ENCODE measurements at regions not wholly inside any gene's neighbourhood (a gene's known extent, or its start where the extent isn't known, plus 50 kb on each side); places are given as distances from the start of the nearest gene placed in this dataset.

DNA sequence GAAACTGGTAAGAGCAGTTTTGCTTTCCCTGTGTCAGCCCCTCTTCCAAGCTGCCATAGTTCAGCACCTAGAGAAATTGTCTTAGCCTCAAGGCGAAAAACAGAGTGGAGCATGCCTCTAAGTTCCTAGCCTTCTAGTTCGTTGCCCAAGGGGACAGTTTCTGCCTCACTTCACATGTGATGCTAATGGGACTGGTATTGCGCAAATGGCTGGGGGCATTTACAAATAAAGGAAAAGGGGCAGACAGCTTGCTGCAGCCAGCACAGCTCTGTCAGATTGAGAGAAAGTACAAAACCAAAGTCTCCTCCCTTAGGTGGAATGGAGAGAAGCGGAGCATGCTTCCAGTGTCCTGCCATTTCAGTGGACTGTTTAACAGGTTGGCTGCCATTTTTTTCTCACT is 567.7 kb downstream of the ETV1 start:
- H3K4me1 Mint-ChIP-seq: no peaks in the 10 kb centered on the region

DNA sequence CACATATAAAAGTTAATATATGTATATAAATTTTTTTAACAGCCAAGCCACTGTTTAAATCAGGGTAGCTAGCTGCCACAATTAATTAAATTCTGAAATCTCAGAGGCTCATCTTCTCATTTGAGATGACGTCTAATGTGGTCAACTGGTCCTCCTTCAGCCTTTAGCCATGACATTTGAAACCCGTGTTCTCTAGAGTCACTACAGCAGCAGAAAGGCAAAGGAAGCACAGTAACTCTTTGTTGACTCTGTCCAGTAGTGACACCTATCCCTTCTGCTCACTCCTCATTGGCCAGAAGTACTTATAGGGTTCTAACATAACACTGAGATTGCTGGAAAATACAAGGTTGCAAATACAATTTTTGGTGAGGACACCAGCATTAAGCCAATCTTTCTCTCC is 555.5 kb downstream of the ETV1 start:
- CTCF ChIA-PET: no interaction called here
- Mint-ChIP-seq H3K27me3 (no peaks in the 10 kb centered on the region), H3K4me1 (no peaks in the 10 kb centered on the region)

More for the DNA sequence above, 567.7 kb downstream of the ETV1 start:
- Mint-ChIP-seq H3K36me3 (ENCODE audit: low read depth) (no peaks in the 10 kb centered on the region), H3K27me3 (no peaks in the 10 kb centered on the region), H3K27ac (no peak overlapping the region), H3K9me3 (peaks cover 5% of the 10 kb centered on the region), H3K4me3 (no peak overlapping the region)
- POLR2A ChIA-PET: no interaction called here
- CTCF ChIA-PET: no interaction called here
- DNase-seq: no peak

DNA sequence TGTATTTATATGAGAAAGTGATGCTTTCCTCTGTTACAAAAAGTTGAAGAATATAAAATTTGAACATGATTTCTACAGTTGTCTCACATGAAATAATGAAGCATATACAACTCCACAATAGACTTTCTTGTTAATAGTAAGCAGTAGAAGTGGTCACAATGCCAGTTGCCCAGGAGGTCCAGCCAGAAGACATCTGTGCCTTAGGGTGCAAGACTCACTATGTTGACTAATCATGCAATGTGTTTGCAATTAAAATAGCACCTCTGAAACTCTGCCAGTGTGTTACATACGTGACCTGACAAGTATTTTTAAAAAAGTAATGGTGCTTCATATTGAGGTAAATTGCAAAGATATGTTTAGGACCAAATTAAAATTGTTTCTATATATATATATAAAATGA is 547.2 kb downstream of the ETV1 start:
- POLR2A ChIA-PET: no interaction called here
- H3K9me3 Mint-ChIP-seq: no peaks in the 10 kb centered on the region
- H3K4me1 Mint-ChIP-seq: no peaks in the 10 kb centered on the region
- no peak overlapping the region for H3K27ac Mint-ChIP-seq
- H3K27me3 Mint-ChIP-seq: no peaks in the 10 kb centered on the region
- H3K36me3 Mint-ChIP-seq (ENCODE audit: low read depth): no peaks in the 10 kb centered on the region
- DNase-seq: no peak
- H3K4me3 Mint-ChIP-seq: no peak overlapping the region
- CTCF ChIA-PET: no interaction called here

More for the DNA sequence above, 555.5 kb downstream of the ETV1 start:
- Mint-ChIP-seq H3K9me3 (no peaks in the 10 kb centered on the region), H3K36me3 (ENCODE audit: low read depth) (no peaks in the 10 kb centered on the region), H3K27ac (no peak overlapping the region), H3K4me3 (no peak overlapping the region)
- POLR2A ChIA-PET: no interaction called here
- DNase-seq: no peak

DNA sequence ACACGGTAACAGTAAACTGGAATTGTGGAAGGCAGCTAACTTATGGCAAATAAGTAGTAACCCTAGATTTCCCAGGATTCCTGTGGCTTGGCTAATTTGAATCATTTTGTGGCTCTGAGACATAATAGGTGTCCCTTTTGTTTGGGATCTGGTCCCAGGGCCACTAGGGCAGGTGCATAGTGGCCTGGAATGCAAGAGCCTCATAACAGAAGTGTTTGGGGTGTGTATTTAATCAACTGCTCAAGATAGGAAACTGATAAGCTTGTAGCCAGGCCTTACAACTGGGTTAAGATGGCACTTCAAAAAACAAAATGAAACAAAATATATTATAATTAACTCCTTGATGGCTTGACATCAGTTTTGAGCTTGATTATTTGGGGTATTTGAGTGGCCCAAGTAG is 541.8 kb downstream of the ETV1 start:
- CTCF ChIA-PET: no interaction called here
- H3K4me1 Mint-ChIP-seq: no peaks in the 10 kb centered on the region
- POLR2A ChIA-PET: no interaction called here
- no peak for DNase-seq
- no peak overlapping the region for H3K4me3 Mint-ChIP-seq
- no peak overlapping the region for H3K27ac Mint-ChIP-seq
- no peaks in the 10 kb centered on the region for H3K36me3 Mint-ChIP-seq (ENCODE audit: low read depth)
- H3K27me3 Mint-ChIP-seq: no peaks in the 10 kb centered on the region
- H3K9me3 Mint-ChIP-seq: peaks cover 2% of the 10 kb centered on the region

DNA sequence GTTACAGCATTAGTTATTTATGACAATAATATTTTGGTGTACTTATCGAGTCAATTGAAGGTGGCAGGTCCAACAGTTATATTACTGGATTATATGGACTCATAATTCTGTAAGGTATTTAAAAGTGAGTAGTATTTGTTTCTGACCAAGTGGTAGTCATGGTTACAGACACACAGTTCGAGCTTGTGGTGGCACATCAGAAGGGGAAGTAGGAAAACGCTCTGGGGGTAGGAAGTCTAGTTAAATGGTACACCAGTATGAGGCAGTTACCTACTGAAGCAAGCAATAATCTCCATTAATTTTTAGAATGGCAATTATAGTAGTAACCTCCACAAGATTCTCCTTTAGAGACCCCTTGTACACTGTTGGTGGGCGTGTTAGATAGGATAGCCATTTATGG is 541.2 kb downstream of the ETV1 start:
- H3K27me3 Mint-ChIP-seq: no peaks in the 10 kb centered on the region
- H3K27ac Mint-ChIP-seq: no peak overlapping the region
- H3K36me3 Mint-ChIP-seq (ENCODE audit: low read depth): no peaks in the 10 kb centered on the region
- H3K4me1 Mint-ChIP-seq: no peaks in the 10 kb centered on the region
- ChIA-PET CTCF (no interaction called here), POLR2A (no interaction called here)
- peaks cover 2% of the 10 kb centered on the region for H3K9me3 Mint-ChIP-seq
- DNase-seq: no peak
- no peak overlapping the region for H3K4me3 Mint-ChIP-seq

DNA sequence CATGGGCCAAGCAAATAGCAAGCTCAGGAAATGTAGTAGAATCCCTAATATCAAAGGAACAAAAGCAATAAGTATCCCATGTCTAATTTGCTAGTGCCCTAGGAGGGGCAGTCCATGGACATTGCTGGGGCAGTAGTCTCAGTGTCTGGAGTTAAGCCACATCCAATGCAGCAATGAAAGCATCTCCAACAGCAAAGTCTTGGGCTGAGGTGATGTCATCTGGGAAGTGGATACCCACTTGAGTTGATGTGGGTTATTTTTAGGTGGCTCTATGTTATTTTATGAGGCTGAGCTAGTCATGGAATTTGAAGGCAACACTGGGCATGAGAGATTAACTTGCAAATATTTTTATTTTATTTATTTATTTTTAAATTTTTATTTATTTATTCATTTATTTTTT is 540.0 kb downstream of the ETV1 start:
- no peaks in the 10 kb centered on the region for H3K36me3 Mint-ChIP-seq (ENCODE audit: low read depth)
- H3K9me3 Mint-ChIP-seq: peaks cover 2% of the 10 kb centered on the region
- CTCF ChIA-PET: no interaction called here

DNA sequence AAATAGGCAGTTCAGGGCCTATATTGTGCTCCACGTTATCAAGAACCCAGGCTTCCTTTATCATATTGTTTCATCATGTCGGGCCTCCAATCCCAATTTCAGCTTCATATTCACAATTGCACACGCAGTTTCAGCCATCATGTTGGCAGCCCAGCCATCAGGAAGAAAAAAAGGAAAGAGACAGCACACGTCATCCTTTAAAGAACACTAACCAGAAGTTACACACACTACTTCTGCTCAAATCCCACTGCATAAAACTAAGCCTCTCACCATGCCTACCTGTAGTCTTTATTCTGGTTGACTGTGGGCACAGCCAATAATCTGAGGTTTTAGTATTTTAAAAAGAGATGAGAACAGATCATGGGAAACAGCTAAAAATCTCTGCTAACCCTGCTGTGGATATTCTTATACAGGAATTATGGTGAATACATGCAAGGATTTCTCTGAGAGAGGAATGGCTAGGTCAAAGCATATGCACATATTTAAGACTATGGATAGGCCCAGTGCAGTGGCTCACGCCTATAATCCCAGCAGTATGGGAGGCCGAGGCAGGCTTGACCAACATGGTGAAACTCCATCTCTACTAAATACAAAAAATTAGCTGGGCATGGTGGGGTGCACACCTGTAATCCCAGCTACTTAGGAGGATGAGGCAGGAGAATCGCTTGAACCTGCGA is 534.4 kb downstream of the ETV1 start:
- no peak for DNase-seq
- CTCF ChIA-PET: no interaction called here
- no peak overlapping the region for H3K4me3 Mint-ChIP-seq
- H3K27ac Mint-ChIP-seq: no peak overlapping the region
- no peaks in the 10 kb centered on the region for H3K27me3 Mint-ChIP-seq
- H3K36me3 Mint-ChIP-seq (ENCODE audit: low read depth): no peaks in the 10 kb centered on the region
- H3K4me1 Mint-ChIP-seq: no peaks in the 10 kb centered on the region
- POLR2A ChIA-PET: no interaction called here
- H3K9me3 Mint-ChIP-seq: peaks cover 2% of the 10 kb centered on the region

More for the DNA sequence above, 540.0 kb downstream of the ETV1 start:
- DNase-seq: no peak
- Mint-ChIP-seq H3K27me3 (no peaks in the 10 kb centered on the region), H3K27ac (no peak overlapping the region), H3K4me1 (no peaks in the 10 kb centered on the region), H3K4me3 (no peak overlapping the region)
- POLR2A ChIA-PET: no interaction called here

DNA sequence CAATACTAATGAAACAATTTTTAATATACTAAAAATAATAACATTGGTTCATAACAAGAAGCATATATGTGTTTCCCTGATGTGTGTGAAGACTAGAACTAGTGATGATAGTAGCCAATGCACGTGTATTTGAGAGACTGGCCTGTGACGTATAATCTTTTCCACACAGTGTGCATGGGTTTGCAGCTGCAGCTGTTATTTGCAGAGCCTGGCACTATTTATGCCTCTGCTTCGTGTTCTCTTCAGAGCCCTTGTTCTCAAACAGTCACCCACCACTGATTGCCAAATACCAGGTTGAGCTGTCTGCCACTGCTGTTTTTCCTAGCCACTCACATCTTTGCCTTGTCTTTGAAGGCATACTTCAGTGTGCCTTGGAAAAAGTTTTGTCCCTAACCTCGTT is 531.7 kb downstream of the ETV1 start:
- H3K27me3 Mint-ChIP-seq: no peaks in the 10 kb centered on the region
- H3K9me3 Mint-ChIP-seq: no peaks in the 10 kb centered on the region
- H3K4me3 Mint-ChIP-seq: no peak overlapping the region
- CTCF ChIA-PET: no interaction called here
- H3K4me1 Mint-ChIP-seq: no peaks in the 10 kb centered on the region
- no peak for DNase-seq
- H3K27ac Mint-ChIP-seq: no peak overlapping the region
- POLR2A ChIA-PET: no interaction called here
- H3K36me3 Mint-ChIP-seq (ENCODE audit: low read depth): no peaks in the 10 kb centered on the region

DNA sequence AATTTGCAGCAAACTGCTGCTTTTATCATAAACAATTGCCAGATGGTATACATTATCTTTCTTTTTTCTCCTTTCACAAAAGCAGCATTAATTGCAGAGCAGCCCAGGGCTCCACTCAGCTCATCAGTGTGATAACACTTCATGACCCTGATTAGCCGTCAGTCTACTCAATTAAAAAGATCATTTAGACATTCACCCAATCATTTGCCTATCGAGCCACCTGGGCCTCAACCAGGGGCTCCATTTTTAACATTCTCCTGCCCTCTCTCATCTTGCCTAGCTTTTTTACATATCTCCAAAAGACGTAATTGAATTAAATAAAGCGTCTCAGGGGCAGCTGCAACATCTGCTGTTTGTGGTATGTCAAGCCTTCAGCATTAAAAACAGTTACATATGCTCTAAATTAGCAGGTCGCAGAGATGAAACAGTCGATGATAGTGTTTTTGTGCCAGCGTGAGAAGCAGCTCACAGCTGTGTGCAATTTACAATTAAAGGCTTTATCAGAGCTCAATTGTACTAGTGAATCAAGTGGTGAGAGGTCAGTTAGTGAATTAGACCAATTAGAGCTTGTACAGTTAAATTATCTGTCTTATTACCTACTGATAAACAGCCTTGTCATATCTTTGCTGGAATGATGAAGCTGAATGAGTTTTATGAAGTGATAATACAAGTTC is 522.5 kb downstream of the ETV1 start:
- ChIA-PET POLR2A (no interaction called here), CTCF (no interaction called here)
- Mint-ChIP-seq H3K4me1 (no peaks in the 10 kb centered on the region), H3K27me3 (no peaks in the 10 kb centered on the region), H3K27ac (no peak overlapping the region), H3K36me3 (ENCODE audit: low read depth) (no peaks in the 10 kb centered on the region), H3K4me3 (no peak overlapping the region), H3K9me3 (no peaks in the 10 kb centered on the region)
- no peak for DNase-seq

DNA sequence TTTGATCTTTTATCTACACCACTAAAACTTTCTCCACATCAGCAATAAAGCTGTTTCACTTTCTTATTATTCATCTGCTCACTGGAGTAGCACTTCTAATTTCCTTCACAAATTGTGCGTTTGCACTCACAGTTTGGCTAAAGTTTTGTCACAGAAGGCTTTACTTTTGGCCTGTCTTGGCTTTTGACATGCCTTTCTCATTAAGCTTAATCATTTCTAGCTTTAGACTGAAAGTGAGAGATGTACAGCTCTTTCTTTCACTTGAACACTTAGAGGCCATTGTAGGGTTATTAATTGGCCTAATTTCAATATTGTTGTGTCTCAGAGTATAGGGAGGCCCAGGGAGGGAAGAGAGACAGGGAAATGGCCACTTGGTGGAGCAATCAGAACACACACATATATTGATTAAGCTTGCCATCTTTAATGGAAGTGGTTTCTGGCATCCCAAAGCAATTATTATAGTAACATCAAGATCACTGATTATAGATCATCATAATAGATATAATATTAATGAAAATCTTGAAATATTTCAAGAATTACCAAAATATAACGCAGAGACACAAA is 512.5 kb downstream of the ETV1 start:
- Mint-ChIP-seq H3K36me3 (ENCODE audit: low read depth) (no peaks in the 10 kb centered on the region), H3K27ac (no peak overlapping the region), H3K4me1 (no peaks in the 10 kb centered on the region), H3K9me3 (no peaks in the 10 kb centered on the region), H3K27me3 (no peaks in the 10 kb centered on the region), H3K4me3 (no peak overlapping the region)
- POLR2A ChIA-PET: no interaction called here
- no peak for DNase-seq
- CTCF ChIA-PET: no interaction called here

DNA sequence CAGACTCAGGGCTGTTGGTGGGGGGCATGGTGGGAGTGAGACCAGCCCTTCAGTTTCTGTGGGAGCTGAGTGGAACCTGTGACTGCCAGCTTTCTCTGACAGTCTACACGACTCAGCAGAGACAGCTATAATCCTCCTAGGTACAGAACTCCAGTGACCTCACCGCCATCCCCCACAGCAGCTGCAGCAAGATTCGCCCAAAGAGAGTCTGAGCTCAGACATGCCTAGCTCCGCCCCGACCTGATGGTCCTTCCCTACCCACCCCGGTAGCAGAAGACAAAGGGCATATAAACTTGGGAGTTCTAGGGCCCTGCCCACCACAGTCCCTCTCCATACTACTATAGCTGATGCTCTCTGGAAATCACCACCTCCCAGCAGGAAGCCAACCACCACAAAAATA is 500.1 kb downstream of the ETV1 start:
- no peaks in the 10 kb centered on the region for H3K4me1 Mint-ChIP-seq
- H3K4me3 Mint-ChIP-seq: no peak overlapping the region
- DNase-seq: no peak
- H3K27ac Mint-ChIP-seq: no peak overlapping the region
- no peaks in the 10 kb centered on the region for H3K27me3 Mint-ChIP-seq
- H3K9me3 Mint-ChIP-seq: peaks cover 3% of the 10 kb centered on the region
- POLR2A ChIA-PET: no interaction called here
- CTCF ChIA-PET: no interaction called here
- H3K36me3 Mint-ChIP-seq (ENCODE audit: low read depth): no peaks in the 10 kb centered on the region

DNA sequence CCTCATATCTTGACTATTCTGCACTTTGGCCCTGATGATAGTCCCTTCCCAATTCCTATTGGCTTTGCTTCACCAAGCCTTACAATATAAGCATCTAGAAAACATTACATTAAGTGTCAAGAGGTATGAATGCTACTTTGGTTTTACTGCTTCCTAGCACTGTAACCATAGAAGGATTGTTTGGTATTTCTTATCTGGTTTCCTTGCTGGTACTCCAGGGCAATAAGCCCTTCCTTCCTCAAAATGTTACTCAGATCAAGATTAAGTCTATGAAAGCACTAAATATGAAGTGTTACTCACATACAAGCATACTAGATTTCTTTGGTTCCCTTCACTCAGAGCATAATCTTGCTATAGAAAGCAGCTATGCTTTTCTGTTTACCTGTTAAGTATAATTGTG is 492.5 kb downstream of the ETV1 start:
- Mint-ChIP-seq H3K36me3 (ENCODE audit: low read depth) (no peaks in the 10 kb centered on the region), H3K4me3 (no peak overlapping the region), H3K27me3 (no peaks in the 10 kb centered on the region), H3K27ac (no peak overlapping the region), H3K9me3 (peaks cover 3% of the 10 kb centered on the region), H3K4me1 (no peaks in the 10 kb centered on the region)
- CTCF ChIA-PET: no interaction called here
- DNase-seq: no peak
- POLR2A ChIA-PET: no interaction called here

DNA sequence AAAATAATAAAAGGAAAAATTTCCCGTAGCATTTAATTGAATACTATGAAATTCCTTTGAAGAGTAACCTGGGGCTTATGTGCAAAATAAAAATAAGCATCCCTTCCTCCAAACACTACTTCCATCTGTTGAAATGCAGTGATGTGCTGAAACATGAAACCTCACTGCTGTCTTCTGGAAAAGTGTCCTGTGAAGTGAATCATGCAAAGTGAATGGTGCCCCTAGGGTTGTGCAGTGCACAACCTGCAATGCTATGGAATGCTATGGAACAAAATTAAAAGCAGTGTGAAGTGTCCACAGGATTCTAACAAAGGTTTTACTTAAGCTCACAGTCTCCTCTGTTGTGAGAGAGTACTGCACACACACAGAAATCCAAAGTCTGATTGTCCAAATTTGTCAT is 480.9 kb downstream of the ETV1 start:
- Mint-ChIP-seq H3K4me1 (no peaks in the 10 kb centered on the region), H3K4me3 (no peak overlapping the region), H3K27ac (no peak overlapping the region), H3K36me3 (ENCODE audit: low read depth) (no peaks in the 10 kb centered on the region), H3K9me3 (peaks cover 14% of the 10 kb centered on the region), H3K27me3 (no peaks in the 10 kb centered on the region)
- ChIA-PET POLR2A (no interaction called here), CTCF (no interaction called here)
- no peak for DNase-seq

DNA sequence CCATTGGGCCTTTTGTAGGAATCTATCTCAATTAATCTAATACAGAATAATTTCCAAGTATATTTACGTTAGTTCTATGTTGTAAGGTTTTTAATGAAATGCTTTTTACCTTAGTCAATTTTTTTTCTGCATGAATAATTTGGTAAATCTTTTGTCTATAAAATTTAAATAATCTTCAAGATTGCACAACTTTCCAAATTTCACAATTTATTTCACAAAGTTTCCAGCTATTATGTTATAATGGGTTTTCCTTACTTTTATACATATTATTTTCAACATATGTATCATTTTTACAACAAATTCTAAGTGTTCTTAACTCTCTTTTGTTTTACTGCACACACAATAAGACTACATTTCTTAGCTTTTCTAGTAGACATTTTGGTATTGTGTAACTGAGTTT is 470.7 kb downstream of the ETV1 start:
- no peaks in the 10 kb centered on the region for H3K27me3 Mint-ChIP-seq
- CTCF ChIA-PET: no interaction called here
- DNase-seq: no peak

More for the DNA sequence above, 470.7 kb downstream of the ETV1 start:
- Mint-ChIP-seq H3K36me3 (ENCODE audit: low read depth) (no peaks in the 10 kb centered on the region), H3K4me3 (no peak overlapping the region), H3K27ac (no peak overlapping the region), H3K9me3 (no peaks in the 10 kb centered on the region), H3K4me1 (no peaks in the 10 kb centered on the region)
- POLR2A ChIA-PET: no interaction called here
